DMS153 treated with DMSO at 0.1 percent for 48 hours (cell line): ENCODE measurements at regions not wholly inside any gene's neighbourhood (a gene's known extent, or its start where the extent isn't known, plus 50 kb on each side); places are given as distances from the start of the nearest gene placed in this dataset.
"Not testable (repeated sequence)": the region's sequence is repeated elsewhere in the genome, so short reads cannot be mapped to it uniquely, and the experiment has no call there.

Source experiments
- DNase-seq: peaks from one replicate; lab custom pipeline; 2025; ENCODE audit not compliant: unreplicated experiment; lab: John Stamatoyannopoulos, UW

GRCh38 chrX:96502507-96502906 is 182.1 kb upstream of the DIAPH2 start:
- DNase-seq, result no peak

GRCh38 chrX:96529386-96529785 is 155.3 kb upstream of the DIAPH2 start:
- DNase-seq, result not testable (repeated sequence)

GRCh38 chrX:96538104-96538725 is 146.4 kb upstream of the DIAPH2 start:
- DNase-seq, result no peak

DNA sequence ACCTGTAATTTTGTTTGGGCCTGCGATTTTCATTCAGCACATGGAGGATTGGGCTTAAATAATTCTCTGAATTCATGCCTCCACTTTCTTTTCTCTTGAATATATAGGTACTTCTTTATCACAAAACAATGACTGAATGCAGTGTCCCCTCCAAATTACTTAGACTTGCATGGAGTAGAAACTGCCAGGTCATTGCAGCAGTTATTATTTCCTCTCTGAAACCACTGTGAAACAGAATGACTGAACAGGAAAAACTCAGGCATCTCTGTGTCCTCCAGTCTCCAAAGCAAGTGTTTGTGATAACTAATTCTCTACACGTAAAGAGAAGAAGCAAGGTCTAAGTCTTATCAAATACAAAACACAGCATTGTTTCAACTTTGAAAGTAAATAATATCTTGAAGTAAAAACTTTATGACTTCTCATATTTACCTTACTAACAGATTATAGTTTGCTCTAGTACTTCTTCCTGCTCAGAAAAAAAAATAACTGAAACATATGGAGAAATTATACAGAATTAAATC is 144.5 kb upstream of the DIAPH2 start:
- no peak for DNase-seq

DNA sequence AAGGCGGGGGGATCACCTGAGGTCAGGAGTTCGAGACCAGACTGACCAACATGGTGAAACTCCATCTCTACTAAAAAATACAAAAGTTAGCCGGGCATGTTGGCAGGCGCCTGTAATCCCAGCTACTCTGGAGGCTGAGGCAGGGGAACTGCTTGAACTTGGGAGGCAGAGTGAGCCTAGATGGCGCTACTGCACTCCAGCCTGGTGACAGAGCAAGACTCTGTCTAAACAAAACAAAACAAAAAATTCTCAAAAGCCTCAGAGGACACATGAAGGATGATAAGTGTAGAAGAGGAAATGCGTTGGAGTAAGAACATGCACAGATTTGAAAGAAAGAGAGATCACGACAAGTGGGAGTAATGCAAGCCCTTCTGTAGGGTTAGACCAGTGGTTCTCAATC is 138.4 kb upstream of the DIAPH2 start:
- not testable (repeated sequence) for DNase-seq

- DNase-seq, result no peak
Measured at GRCh38 chrX:96551322-96551872, 133.2 kb upstream of the DIAPH2 start.

DNA sequence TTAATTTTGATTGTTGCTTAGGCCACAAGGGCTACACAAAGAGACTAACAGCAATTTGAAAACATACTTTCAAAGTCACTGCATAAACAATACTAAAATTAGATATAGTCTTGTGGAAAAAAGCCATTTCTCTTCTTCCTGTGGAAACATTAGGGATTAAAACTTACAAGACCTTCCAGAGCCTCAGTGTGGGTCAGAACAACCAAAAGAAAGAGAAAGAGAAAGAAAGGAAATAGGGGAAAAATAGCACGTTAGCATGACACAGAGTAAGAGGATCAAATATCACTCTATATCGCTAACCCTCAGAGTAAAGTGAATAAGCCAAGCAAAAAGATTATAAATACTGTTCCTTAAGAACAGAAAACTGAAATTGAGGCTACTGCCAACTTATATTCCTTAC is 127.8 kb upstream of the DIAPH2 start:
- DNase-seq, result no peak

DNA sequence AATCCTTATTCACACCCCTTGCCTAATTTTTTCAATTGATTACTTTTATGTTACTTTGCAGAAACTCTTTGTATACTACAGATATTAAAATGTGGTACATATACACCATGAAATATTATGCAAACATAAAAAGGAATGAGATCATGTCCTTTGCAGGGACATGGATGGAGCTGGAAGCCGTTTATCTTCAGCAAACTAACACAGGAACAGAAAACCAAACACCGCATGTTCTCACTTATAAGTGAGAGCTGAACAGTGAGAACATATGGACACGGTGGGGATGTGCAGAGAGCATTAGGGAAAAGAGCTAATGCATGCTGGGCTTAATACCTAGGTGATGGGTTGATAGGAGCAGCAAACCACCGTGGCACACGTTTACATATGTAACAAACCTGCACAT is 123.5 kb upstream of the DIAPH2 start:
- not testable (repeated sequence) for DNase-seq

- no peak for DNase-seq
Measured at GRCh38 chrX:96563646-96564045, 121.0 kb upstream of the DIAPH2 start.

GRCh38 chrX:96564595-96564994 is 120.0 kb upstream of the DIAPH2 start:
- no peak for DNase-seq

DNA sequence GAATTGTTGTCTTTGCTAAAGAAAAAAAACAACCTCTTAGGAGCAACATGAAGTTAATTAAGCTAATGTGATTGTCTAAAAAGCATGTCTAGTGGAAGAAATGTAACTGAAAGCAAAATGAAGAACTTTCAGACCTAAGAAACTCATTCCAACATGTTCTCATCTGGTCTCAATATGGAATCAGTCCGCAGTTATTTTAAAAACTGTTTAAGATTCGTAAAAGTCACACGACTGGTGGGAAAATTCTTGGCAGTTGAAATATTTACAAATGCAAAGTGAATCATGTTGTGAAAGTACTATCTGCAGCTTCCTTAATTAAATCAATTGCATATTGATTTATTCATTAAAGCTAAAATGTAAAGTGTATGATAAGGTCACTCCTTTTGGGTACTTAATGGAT is 117.8 kb upstream of the DIAPH2 start:
- no peak for DNase-seq

DNA sequence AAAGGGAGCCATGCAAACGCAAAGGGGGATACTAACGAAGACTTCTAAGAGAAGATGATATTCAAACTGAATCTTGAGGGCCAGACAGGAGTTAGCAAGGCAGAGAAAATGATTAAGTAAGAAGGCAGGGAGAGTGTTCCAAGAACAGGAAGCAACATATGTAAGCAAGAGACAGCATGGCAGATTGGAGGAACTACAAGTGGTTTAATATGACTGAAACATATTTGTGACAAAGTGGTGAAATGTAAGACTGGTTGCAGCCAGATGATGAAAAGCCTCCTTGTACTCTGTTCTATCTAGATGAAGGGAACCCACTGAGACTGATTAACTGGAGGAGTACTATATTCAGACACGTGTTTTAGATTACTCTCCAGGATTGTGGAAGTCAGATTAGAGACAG is 116.6 kb upstream of the DIAPH2 start:
- DNase-seq, result no peak

- no peak for DNase-seq
Measured at GRCh38 chrX:96569034-96569433, 115.6 kb upstream of the DIAPH2 start.

DNA sequence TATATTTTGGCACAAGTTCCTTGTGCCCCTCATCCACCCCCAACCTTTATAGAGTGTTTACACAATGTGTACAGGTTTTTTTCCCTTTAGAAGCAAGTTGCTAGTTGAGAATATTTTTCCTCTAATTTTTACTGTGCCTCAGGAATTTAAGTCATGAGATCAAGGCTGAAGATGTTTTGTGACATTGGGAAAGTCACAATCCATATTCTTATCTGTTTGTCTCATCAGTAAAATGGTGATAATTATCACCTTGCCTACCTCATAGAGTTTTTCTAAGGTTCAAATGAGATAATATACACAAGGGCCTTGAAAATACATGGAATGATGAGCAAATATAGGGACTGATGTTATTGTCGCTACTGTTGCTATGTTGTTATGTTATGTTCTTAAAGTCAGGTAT is 109.6 kb upstream of the DIAPH2 start:
- DNase-seq, result no peak

GRCh38 chrX:96576368-96576767 is 108.3 kb upstream of the DIAPH2 start:
- DNase-seq, result no peak

- no peak for DNase-seq
Measured at GRCh38 chrX:96578781-96579180, 105.9 kb upstream of the DIAPH2 start.

DNA sequence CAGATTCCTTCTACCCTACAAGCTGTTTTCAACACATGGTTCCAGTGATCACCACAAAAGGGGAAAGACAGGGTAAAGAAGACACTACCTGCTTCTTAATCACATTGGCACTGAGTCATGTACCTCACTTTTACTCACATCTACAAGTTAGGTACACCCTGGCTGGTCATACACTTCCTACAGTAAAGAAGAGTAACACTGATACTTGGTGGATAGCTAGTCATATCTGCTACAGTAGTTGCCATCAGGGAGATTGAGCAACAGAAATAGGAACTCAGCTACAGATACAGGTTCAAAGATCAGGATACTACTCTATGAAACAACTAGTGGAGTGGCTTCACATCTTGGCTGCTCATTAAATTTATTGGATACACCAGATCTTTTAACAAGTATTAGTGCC is 105.4 kb upstream of the DIAPH2 start:
- DNase-seq, result no peak

DNA sequence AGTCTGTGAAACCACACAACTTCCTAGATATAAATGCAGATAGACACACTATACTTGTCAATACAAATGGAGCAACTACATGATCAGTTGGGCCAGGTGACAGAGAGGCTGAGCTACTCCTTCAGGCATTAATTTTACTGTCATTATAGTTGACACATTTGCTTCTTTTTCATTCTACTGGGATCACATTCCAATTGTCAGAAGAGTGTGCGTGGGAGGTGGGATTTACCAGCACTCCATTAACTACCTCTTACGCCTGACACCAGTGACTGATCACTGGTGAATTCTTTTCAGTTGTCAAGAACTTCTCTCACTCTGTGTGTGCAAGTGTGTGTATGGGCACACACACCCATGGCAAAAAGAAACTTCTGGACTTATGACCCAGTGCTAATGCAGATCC is 94.2 kb upstream of the DIAPH2 start:
- no peak for DNase-seq

- DNase-seq, result no peak
Measured at GRCh38 chrX:96591421-96591820, 93.2 kb upstream of the DIAPH2 start.

GRCh38 chrX:96597847-96598246 is 86.8 kb upstream of the DIAPH2 start:
- DNase-seq, result not testable (repeated sequence)

- no peak for DNase-seq
Measured at GRCh38 chrX:96611619-96612362, 72.9 kb upstream of the DIAPH2 start.

DNA sequence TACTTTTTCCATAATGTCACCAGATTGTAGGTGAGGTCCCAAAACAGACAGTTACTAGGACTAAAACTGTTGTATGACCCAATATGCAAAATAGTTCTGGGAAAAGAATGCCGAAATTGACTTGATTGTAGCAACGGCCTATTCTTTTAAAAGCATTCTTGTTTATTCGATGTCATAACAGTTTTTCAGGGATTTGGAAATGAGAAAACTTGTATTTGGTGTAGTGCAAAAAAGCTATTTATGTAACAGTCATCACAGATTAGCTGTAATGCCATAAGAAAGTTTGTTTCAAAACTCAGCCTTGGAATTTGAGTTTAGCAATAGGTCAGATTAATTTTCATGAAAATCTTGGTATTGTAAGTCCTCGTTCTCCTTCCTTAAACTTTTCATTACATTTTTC is 69.2 kb upstream of the DIAPH2 start:
- DNase-seq, result no peak
